Epithelial cell of proximal tubule (primary cell): ENCODE measurements at regions not wholly inside any gene's neighbourhood (a gene's known extent, or its start where the extent isn't known, plus 50 kb on each side); places are given as distances from the start of the nearest gene placed in this dataset.
"Not testable (repeated sequence)": the region's sequence is repeated elsewhere in the genome, so short reads cannot be mapped to it uniquely, and the experiment has no call there.

Experiments used
- DNase-seq: peaks from one replicate; pipeline ENCODE4 v3.0.0-alpha.2; 2011; ENCODE audit warnings: low read depth
- H3K4me3 ChIP-seq: 2 replicates; pipeline ENCODE4 v1.5.1; 2011; ENCODE audit warnings: low read depth, mild to moderate bottlenecking, low read length
- CTCF ChIP-seq: conservative IDR thresholded peaks from 2 replicates; pipeline ENCODE4 v1.5.1; 2012; ENCODE audit warnings: low read depth, mild to moderate bottlenecking, low read length

- H3K4me3 ChIP-seq, result no peak overlapping the region
- DNase-seq, result no peak
- no peak for TF ChIP-seq CTCF
Observed at GRCh38 chr10:9254353-9254752, 1199.9 kb downstream of the GATA3 start.

DNA sequence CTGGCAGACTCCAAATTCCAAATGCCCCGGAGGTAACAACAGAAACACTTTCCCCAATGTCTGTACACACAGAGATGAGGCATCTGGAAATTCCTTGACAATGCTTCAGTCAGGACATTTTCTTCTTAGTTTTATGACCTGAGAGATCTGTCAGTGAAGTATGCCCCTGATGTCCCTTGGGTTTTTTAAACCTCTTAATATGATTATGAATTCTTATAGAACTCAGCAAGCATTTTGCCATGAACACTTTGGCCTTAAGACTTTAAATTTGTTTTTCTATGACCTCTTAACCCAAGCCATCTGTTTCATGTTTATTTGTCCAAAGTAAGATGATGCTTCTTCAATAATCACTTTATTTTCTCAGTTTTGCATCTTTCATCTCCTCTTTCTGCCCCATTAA lies 1206.2 kb downstream of the GATA3 start:
- H3K4me3 ChIP-seq, result no peak overlapping the region
- TF ChIP-seq CTCF, result no peak
- no peak for DNase-seq

DNA sequence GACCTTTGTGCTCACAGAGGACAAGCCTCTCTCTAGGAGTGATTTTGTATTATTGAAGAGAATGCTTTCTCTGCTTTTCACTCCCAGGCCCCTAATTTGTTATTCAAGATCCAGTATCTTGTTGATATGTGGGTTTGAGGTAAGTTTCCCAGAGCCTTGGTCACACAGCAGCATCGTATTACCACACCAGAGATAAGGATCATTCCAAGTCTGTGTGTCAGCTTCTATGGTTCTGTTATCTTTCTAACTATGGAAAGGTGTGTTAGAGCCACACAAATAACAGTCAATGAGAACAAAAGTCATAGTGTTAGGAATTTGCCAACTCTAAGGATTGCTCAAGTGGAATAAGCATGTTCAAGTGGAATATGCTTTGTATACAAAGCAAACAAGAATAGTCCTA lies 1208.3 kb downstream of the GATA3 start:
- H3K4me3 ChIP-seq, result no peak overlapping the region
- TF ChIP-seq CTCF, result no peak
- DNase-seq, result no peak

GRCh38 chr10:9268176-9268575 lies 1213.7 kb downstream of the GATA3 start:
- no peak for TF ChIP-seq CTCF
- no peak for DNase-seq
- no peak overlapping the region for H3K4me3 ChIP-seq

GRCh38 chr10:9273126-9273833 lies 1218.8 kb downstream of the GATA3 start:
- H3K4me3 ChIP-seq, DNase-seq: not testable (repeated sequence)

- TF ChIP-seq CTCF, result no peak
- no peak for DNase-seq
- no peak overlapping the region for H3K4me3 ChIP-seq
Observed at GRCh38 chr10:9274206-9274755, 1219.8 kb downstream of the GATA3 start.

GRCh38 chr10:9275861-9276260 lies 1221.4 kb downstream of the GATA3 start:
- DNase-seq, result no peak
- no peak for TF ChIP-seq CTCF
- H3K4me3 ChIP-seq, result no peak overlapping the region
